ENCODE measurements at regions not wholly inside any gene's neighbourhood (a gene's known extent, or its start where the extent isn't known, plus 50 kb on each side); places are given as distances from the start of the nearest gene placed in this dataset.

DNA sequence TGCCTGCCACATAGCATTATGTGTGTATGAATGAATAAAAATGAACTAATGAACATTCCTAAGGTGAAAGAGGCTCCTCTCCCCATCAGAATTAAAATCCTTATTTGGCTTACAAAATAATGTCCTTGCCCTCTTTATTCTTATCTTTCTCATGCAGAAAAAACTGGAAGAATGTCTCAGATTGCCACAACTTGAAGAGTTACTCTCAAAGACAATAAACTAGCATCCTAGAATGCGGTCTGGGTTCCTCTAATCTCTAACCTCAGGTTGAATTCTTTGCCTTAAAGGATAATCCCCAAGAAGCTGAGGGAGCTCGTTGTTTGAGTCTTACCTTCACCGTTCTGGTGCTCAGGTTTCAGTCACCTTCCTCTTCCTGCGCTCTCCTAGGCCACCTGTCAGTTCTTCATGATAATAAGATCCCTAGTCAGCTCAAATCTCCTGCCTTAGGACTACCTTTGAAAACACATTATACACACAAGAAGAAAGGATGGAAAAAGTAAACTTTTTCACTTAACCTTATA is 147.1 kb downstream of the PHLDA1 start:
- TF ChIP-seq, protein P1, sequence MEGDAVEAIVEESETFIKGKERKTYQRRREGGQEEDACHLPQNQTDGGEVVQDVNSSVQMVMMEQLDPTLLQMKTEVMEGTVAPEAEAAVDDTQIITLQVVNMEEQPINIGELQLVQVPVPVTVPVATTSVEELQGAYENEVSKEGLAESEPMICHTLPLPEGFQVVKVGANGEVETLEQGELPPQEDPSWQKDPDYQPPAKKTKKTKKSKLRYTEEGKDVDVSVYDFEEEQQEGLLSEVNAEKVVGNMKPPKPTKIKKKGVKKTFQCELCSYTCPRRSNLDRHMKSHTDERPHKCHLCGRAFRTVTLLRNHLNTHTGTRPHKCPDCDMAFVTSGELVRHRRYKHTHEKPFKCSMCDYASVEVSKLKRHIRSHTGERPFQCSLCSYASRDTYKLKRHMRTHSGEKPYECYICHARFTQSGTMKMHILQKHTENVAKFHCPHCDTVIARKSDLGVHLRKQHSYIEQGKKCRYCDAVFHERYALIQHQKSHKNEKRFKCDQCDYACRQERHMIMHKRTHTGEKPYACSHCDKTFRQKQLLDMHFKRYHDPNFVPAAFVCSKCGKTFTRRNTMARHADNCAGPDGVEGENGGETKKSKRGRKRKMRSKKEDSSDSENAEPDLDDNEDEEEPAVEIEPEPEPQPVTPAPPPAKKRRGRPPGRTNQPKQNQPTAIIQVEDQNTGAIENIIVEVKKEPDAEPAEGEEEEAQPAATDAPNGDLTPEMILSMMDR (IDR thresholded peaks at IDR 0.05), result no peak
- TF ChIP-seq POLR2A (IDR thresholded peaks at IDR 0.05), result no peak
